HCT116 (cell line): ENCODE measurements at regions not wholly inside any gene's neighbourhood (a gene's known extent, or its start where the extent isn't known, plus 50 kb on each side); places are given as distances from the start of the nearest gene placed in this dataset.

Experiments
- ATAC-seq: fragments of 200-7000 bp; cut with Tn5 transposase; 2 replicates; pipeline ENCODE4 v1.9.1; 2020; ENCODE audit warnings: mild to moderate bottlenecking, moderate library complexity
- BruUV-seq: library from RNA; stranded (reverse); fragments of 400-500 nt; replicated peaks from 2 replicates; lab custom pipeline; 2021; lab: Mats Ljungman, UMichigan
- CTCF ChIA-PET: fragments of 300-600 bp; sonication (Branson Sonifier 250); formaldehyde crosslinking; loops from one replicate; lab custom pipeline; 2021; ENCODE audit warnings: antibody characterized with exemption; lab: Charles Lee
- POLR2A ChIA-PET: fragments of 300-600, 350-600 bp; sonication (Branson Sonifier 250); formaldehyde crosslinking; loops from one replicate; lab custom pipeline; 2021; ENCODE audit warnings: antibody characterized with exemption; lab: Charles Lee
- RAD21 ChIA-PET, 2 experiments: fragments of 300-600 bp; sonication (Branson Sonifier 250); formaldehyde crosslinking; loops; one replicate each; lab custom pipeline; 2023; ENCODE audit warnings: low total read pairs in 2 of 2; ENCODE audit not compliant: uncharacterized antibody in 2 of 2, unreplicated experiment in 2 of 2, low non-redundant PET in 1 of 2; lab: Charles Lee
- DNase-seq: peaks from one replicate; pipeline ENCODE4 v3.0.0-alpha.2; 2010; ENCODE audit warnings: low read depth, low spot score
- H2AFZ ChIP-seq: fragments of 200-600 bp; shearing (Covaris generic), sonication (generic); 2 replicates; pipeline ENCODE4 v1.6.1; 2017; ENCODE audit warnings: low read depth, mixed run types, mixed read lengths, antibody characterized with exemption, low read length; ENCODE audit not compliant: poor library complexity, severe bottlenecking
- H3K27ac ChIP-seq: 2 replicates; pipeline ENCODE4 v1.5.1; 2012; ENCODE audit warnings: low read depth, low read length
- H3K27me3 ChIP-seq: fragments of 200-600 bp; sonication (generic); 2 replicates; pipeline ENCODE4 v1.6.1; 2016; ENCODE audit warnings: mixed run types, low read length, mixed read lengths; ENCODE audit not compliant: insufficient read depth
- H3K36me3 ChIP-seq, 2 experiments: fragments of 200-500 bp in 1 of 2; fragments of 200-600 bp in 1 of 2; sonication (Bioruptor generic) in 1 of 2; sonication (generic) in 1 of 2; 2 replicates each; pipeline versions ENCODE4 v1.5.1 to v1.6.1; 2014 to 2016; ENCODE audit warnings: low read length in 2 of 2, inconsistent platforms in 1 of 2, mixed read lengths in 1 of 2, mixed run types in 1 of 2; ENCODE audit not compliant: insufficient read depth in 2 of 2, control insufficient read depth in 1 of 2
- H3K4me1 ChIP-seq, 2 experiments: fragments of 200-600 bp in 1 of 2; sonication (generic) in 1 of 2; 2 replicates each; pipeline versions ENCODE4 v1.5.1 to v1.6.1; 2012 to 2017; ENCODE audit warnings: low read length in 2 of 2, inconsistent platforms in 1 of 2, mild to moderate bottlenecking in 1 of 2, mixed read lengths in 1 of 2, mixed run types in 1 of 2, moderate library complexity in 1 of 2; ENCODE audit not compliant: insufficient read depth in 2 of 2, control insufficient read depth in 1 of 2
- H3K4me2 ChIP-seq: fragments of 200-600 bp; sonication (generic); 2 replicates; pipeline ENCODE4 v1.6.1; 2017; ENCODE audit warnings: mixed run types, low read length, mixed read lengths
- H3K4me3 ChIP-seq, 2 experiments: fragments of 200-600 bp in 1 of 2; sonication (generic) in 1 of 2; replicated peaks in 1 of 2; 2 replicates each; pipeline ENCODE4 v1.5.1; 2011 to 2016; ENCODE audit warnings: low read length in 2 of 2, control low read depth in 1 of 2, low read depth in 1 of 2, mild to moderate bottlenecking in 1 of 2, mixed read lengths in 1 of 2, mixed run types in 1 of 2
- H3K79me2 ChIP-seq: fragments of 200-600 bp; sonication (generic); 2 replicates; pipeline ENCODE4 v1.6.1; 2017; ENCODE audit warnings: mild to moderate bottlenecking, mixed run types, low read length, moderate library complexity, mixed read lengths; ENCODE audit not compliant: insufficient read depth
- H3K9ac ChIP-seq: fragments of 200-600 bp; sonication (generic); 2 replicates; pipeline ENCODE4 v1.6.1; 2016; ENCODE audit warnings: low read length, mixed read lengths
- H3K9me2 ChIP-seq: fragments of 200-600 bp; sonication (generic), shearing (Covaris generic); 2 replicates; pipeline ENCODE4 v1.6.1; 2017; ENCODE audit warnings: mixed run types, mild to moderate bottlenecking, moderate library complexity; ENCODE audit not compliant: insufficient read depth
- H3K9me3 ChIP-seq, 2 experiments: fragments of 200-500 bp in 1 of 2; fragments of 200-600 bp in 1 of 2; sonication (Bioruptor generic) in 1 of 2; sonication (generic) in 1 of 2; 2 replicates each; pipeline ENCODE4 v1.6.1; 2014 to 2017; ENCODE audit warnings: low read length in 2 of 2, mixed read lengths in 2 of 2, inconsistent platforms in 1 of 2, low read depth in 1 of 2, mild to moderate bottlenecking in 1 of 2, mixed run types in 1 of 2, moderate library complexity in 1 of 2; ENCODE audit not compliant: control insufficient read depth in 1 of 2, insufficient read depth in 1 of 2
- H4K20me1 ChIP-seq: fragments of 200-600 bp; sonication (generic), shearing (Covaris generic); 2 replicates; pipeline ENCODE4 v1.6.1; 2017; ENCODE audit warnings: mixed run types, mild to moderate bottlenecking, moderate library complexity; ENCODE audit not compliant: insufficient read depth
- CEBPB ChIP-seq: IDR thresholded peaks from 2 replicates; pipeline ENCODE4 v1.6.1; 2012; ENCODE audit warnings: low read depth
- EGR1 ChIP-seq: IDR thresholded peaks from 2 replicates; pipeline ENCODE4 v1.6.1; 2012; ENCODE audit warnings: low read depth
- ELF1 ChIP-seq: IDR thresholded peaks from 2 replicates; pipeline ENCODE4 v1.6.1; 2012; ENCODE audit warnings: low read depth, borderline replicate concordance
- FOSL1 ChIP-seq: IDR thresholded peaks from 2 replicates; pipeline ENCODE4 v1.6.1; 2012; ENCODE audit warnings: low read depth
- JUND ChIP-seq: IDR thresholded peaks from 2 replicates; pipeline ENCODE4 v1.6.1; 2012
- POLR2A ChIP-seq: IDR thresholded peaks from 2 replicates; pipeline ENCODE4 v1.7.0; 2011; ENCODE audit warnings: borderline replicate concordance; ENCODE audit not compliant: insufficient read depth, insufficient read length; ENCODE audit errors: extremely low read depth
- POLR2AphosphoS5 ChIP-seq: IDR thresholded peaks from 2 replicates; pipeline ENCODE4 v1.6.1; 2011; ENCODE audit warnings: mild to moderate bottlenecking, low read depth, low read length, moderate library complexity
- RAD21 ChIP-seq: IDR thresholded peaks from 2 replicates; pipeline ENCODE4 v1.6.1; 2012; ENCODE audit warnings: low read depth, mild to moderate bottlenecking
- SIN3A ChIP-seq: IDR thresholded peaks from 2 replicates; pipeline ENCODE4 v1.6.1; 2012; ENCODE audit warnings: low read depth
- SRF ChIP-seq: IDR thresholded peaks from 2 replicates; pipeline ENCODE4 v1.6.1; 2012; ENCODE audit warnings: low read depth
- TCF7L2 ChIP-seq: IDR thresholded peaks from 2 replicates; pipeline ENCODE4 v1.7.0; 2011; ENCODE audit warnings: borderline replicate concordance, inconsistent platforms; ENCODE audit not compliant: insufficient read depth, insufficient read length; ENCODE audit errors: extremely low read depth
- ZFX ChIP-seq: fragments of 450-650 bp; IDR thresholded peaks from 2 replicates; pipeline ENCODE4 v1.6.1; 2017
- intact Hi-C: fragments of 100-400 bp; cut with micrococcal nuclease; formaldehyde crosslinking; loops from 2 replicates; pipeline ENCODE4 v1.10.0; 2022
- TF ChIP-seq, protein P1 (sequence below): IDR thresholded peaks from 2 replicates; pipeline ENCODE4 v1.6.1; 2012
- TF ChIP-seq, protein P2 (sequence below), 3 experiments: fragments of 200-600 bp in 1 of 3; sonication (generic) in 1 of 3; IDR thresholded peaks in 2 of 3; conservative IDR thresholded peaks in 1 of 3; 2 replicates each; pipeline ENCODE4 v1.5.1; 2012 to 2017; ENCODE audit warnings: low read depth in 2 of 3, low read length in 2 of 3, antibody characterized with exemption in 1 of 3, borderline replicate concordance in 1 of 3, control low read depth in 1 of 3, mild to moderate bottlenecking in 1 of 3, mixed read lengths in 1 of 3, mixed run types in 1 of 3, moderate library complexity in 1 of 3; ENCODE audit not compliant: insufficient read depth in 1 of 3
- TF ChIP-seq, protein P3 (sequence below): IDR thresholded peaks from 2 replicates; pipeline ENCODE4 v1.6.1; 2011; ENCODE audit warnings: mild to moderate bottlenecking, low read length, moderate library complexity; ENCODE audit not compliant: insufficient replicate concordance; ENCODE audit errors: extremely low read depth
- TF ChIP-seq, protein P4 (sequence below): IDR thresholded peaks from 2 replicates; pipeline ENCODE4 v1.6.1; 2012
- TF ChIP-seq, protein P5 (sequence below): IDR thresholded peaks from 2 replicates; pipeline ENCODE4 v1.6.1; 2012; ENCODE audit warnings: low read depth

DNA sequence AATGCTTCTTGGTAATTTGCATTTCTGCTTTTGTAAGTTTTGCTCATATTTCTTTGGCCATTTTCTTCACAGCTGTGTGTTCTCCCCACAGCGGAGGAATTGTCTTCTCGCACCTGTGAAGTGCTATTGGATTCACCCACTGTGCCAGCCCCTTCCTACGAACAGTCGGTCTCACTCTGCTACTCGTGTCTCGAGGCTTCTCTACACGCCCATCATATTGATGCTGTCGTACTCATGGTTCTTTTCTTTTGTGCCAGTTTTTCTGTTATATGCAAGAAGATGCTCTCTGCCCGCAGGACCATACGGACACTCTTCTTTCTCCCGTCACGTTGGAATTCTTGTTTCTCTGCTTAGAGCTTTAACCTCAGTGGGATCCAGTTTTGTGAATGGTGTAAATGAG is 200.3 kb downstream of the DLL1 start:
- no TSS peak for BruUV-seq
- POLR2A ChIA-PET: no interaction called here

More for the DNA sequence above, 200.3 kb downstream of the DLL1 start:
- intact Hi-C loops: no loop called here
- Histone ChIP-seq H3K9me3 (no peaks in the 10 kb centered on the region), H2AFZ (no peak overlapping the region), H3K27me3 (no peaks in the 10 kb centered on the region), H3K9me2 (no peaks in the 10 kb centered on the region), H3K4me1 (no peaks in the 10 kb centered on the region), H3K4me2 (no peak overlapping the region), H4K20me1 (no peaks in the 10 kb centered on the region), H3K79me2 (no peaks in the 10 kb centered on the region), H3K27ac (no peak overlapping the region), H3K9ac (no peak overlapping the region), H3K36me3 (no peaks in the 10 kb centered on the region), H3K4me3 (no peak overlapping the region)
- ChIA-PET RAD21 (no interaction called here), CTCF (interaction anchor here (2.5 kb wide), 1 partner anchor 259 kb away, joined by 5 read pairs; no protein-coding TSS in a partner anchor)
- ATAC-seq: no peak
- TF ChIP-seq JUND (no peak), POLR2AphosphoS5 (no peak), TCF7L2 (no peak), ZFX (no peak), SIN3A (no peak), ELF1 (no peak), POLR2A (no peak), SRF (no peak), FOSL1 (no peak), RAD21 (no peak), EGR1 (no peak), CEBPB (no peak)
- TF ChIP-seq, protein P1, sequence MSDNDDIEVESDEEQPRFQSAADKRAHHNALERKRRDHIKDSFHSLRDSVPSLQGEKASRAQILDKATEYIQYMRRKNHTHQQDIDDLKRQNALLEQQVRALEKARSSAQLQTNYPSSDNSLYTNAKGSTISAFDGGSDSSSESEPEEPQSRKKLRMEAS: no peak
- TF ChIP-seq, protein P2, sequence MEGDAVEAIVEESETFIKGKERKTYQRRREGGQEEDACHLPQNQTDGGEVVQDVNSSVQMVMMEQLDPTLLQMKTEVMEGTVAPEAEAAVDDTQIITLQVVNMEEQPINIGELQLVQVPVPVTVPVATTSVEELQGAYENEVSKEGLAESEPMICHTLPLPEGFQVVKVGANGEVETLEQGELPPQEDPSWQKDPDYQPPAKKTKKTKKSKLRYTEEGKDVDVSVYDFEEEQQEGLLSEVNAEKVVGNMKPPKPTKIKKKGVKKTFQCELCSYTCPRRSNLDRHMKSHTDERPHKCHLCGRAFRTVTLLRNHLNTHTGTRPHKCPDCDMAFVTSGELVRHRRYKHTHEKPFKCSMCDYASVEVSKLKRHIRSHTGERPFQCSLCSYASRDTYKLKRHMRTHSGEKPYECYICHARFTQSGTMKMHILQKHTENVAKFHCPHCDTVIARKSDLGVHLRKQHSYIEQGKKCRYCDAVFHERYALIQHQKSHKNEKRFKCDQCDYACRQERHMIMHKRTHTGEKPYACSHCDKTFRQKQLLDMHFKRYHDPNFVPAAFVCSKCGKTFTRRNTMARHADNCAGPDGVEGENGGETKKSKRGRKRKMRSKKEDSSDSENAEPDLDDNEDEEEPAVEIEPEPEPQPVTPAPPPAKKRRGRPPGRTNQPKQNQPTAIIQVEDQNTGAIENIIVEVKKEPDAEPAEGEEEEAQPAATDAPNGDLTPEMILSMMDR (IDR thresholded peaks at IDR 0.05 in 2 of 3, conservative IDR thresholded peaks at IDR 0.05 in 1 of 3; ENCODE audit: borderline replicate concordance in 1 of 3, insufficient read depth in 1 of 3, low read depth in 2 of 3, low read length in 2 of 3): no peak
- TF ChIP-seq, protein P3, sequence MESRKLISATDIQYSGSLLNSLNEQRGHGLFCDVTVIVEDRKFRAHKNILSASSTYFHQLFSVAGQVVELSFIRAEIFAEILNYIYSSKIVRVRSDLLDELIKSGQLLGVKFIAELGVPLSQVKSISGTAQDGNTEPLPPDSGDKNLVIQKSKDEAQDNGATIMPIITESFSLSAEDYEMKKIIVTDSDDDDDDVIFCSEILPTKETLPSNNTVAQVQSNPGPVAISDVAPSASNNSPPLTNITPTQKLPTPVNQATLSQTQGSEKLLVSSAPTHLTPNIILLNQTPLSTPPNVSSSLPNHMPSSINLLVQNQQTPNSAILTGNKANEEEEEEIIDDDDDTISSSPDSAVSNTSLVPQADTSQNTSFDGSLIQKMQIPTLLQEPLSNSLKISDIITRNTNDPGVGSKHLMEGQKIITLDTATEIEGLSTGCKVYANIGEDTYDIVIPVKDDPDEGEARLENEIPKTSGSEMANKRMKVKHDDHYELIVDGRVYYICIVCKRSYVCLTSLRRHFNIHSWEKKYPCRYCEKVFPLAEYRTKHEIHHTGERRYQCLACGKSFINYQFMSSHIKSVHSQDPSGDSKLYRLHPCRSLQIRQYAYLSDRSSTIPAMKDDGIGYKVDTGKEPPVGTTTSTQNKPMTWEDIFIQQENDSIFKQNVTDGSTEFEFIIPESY: no peak
- TF ChIP-seq, protein P4, sequence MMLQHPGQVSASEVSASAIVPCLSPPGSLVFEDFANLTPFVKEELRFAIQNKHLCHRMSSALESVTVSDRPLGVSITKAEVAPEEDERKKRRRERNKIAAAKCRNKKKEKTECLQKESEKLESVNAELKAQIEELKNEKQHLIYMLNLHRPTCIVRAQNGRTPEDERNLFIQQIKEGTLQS: no peak
- TF ChIP-seq, protein P5, sequence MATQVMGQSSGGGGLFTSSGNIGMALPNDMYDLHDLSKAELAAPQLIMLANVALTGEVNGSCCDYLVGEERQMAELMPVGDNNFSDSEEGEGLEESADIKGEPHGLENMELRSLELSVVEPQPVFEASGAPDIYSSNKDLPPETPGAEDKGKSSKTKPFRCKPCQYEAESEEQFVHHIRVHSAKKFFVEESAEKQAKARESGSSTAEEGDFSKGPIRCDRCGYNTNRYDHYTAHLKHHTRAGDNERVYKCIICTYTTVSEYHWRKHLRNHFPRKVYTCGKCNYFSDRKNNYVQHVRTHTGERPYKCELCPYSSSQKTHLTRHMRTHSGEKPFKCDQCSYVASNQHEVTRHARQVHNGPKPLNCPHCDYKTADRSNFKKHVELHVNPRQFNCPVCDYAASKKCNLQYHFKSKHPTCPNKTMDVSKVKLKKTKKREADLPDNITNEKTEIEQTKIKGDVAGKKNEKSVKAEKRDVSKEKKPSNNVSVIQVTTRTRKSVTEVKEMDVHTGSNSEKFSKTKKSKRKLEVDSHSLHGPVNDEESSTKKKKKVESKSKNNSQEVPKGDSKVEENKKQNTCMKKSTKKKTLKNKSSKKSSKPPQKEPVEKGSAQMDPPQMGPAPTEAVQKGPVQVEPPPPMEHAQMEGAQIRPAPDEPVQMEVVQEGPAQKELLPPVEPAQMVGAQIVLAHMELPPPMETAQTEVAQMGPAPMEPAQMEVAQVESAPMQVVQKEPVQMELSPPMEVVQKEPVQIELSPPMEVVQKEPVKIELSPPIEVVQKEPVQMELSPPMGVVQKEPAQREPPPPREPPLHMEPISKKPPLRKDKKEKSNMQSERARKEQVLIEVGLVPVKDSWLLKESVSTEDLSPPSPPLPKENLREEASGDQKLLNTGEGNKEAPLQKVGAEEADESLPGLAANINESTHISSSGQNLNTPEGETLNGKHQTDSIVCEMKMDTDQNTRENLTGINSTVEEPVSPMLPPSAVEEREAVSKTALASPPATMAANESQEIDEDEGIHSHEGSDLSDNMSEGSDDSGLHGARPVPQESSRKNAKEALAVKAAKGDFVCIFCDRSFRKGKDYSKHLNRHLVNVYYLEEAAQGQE: no peak
- DNase-seq: no peak
